Esophagus (tissue), 2 donors: ENCODE measurements at regions not wholly inside any gene's neighbourhood (a gene's known extent, or its start where the extent isn't known, plus 50 kb on each side); places are given as distances from the start of the nearest gene placed in this dataset.
"Not testable (repeated sequence)": the region's sequence is repeated elsewhere in the genome, so short reads cannot be mapped to it uniquely, and the experiment has no call there.

Experiments
- H3K27ac ChIP-seq, 2 donors: one replicate each; pipeline ENCODE4 v1.5.1; 2013; ENCODE audit warnings: low read depth in 2 of 2, mild to moderate bottlenecking in 2 of 2, inconsistent platforms in 1 of 2, low read length in 1 of 2, moderate library complexity in 1 of 2
- H3K27me3 ChIP-seq, 2 donors: one replicate each; pipeline ENCODE4 v1.6.1; 2013; ENCODE audit warnings: low read length in 2 of 2, control low read depth in 1 of 2, mild to moderate bottlenecking in 1 of 2; ENCODE audit not compliant: insufficient read depth in 2 of 2, control insufficient read depth in 1 of 2
- H3K36me3 ChIP-seq, 2 donors: one replicate each; pipeline ENCODE4 v1.6.1; 2013; ENCODE audit warnings: low read length in 1 of 2; ENCODE audit not compliant: control insufficient read depth in 2 of 2, insufficient read depth in 2 of 2
- H3K4me1 ChIP-seq, 2 donors: one replicate each; pipeline ENCODE4 v1.6.1; 2013; ENCODE audit warnings: low read length in 1 of 2; ENCODE audit not compliant: control insufficient read depth in 2 of 2, insufficient read depth in 2 of 2
- H3K4me3 ChIP-seq, 2 donors: one replicate each; pipeline ENCODE4 v1.5.1; 2013; ENCODE audit warnings: low read length in 2 of 2, mild to moderate bottlenecking in 2 of 2, low read depth in 1 of 2, moderate library complexity in 1 of 2
- H3K9me3 ChIP-seq, 2 donors: one replicate each; pipeline ENCODE4 v1.6.1; 2013; ENCODE audit warnings: mild to moderate bottlenecking in 2 of 2, low read depth in 1 of 2, low read length in 1 of 2, moderate library complexity in 1 of 2; ENCODE audit not compliant: control insufficient read depth in 2 of 2, insufficient read depth in 1 of 2
- WGBS, 2 donors: extraction: QIAGEN DNeasy Blood & Tissue Kit; methylation state at CpG; one replicate each; pipeline ENCODE4 v1.1.7; 2013; 5-methylcytosine and 5-hydroxymethylcytosine counted together
- donor health status: healthy with polysubstance abuse.
- donor health status: Bipolar disorder and iron deficiency.

- Histone ChIP-seq H3K27ac (no peak overlapping the region), H3K27me3 (no peaks in the 10 kb centered on the region), H3K4me3 (no peak overlapping the region), H3K4me1 (no peaks in the 10 kb centered on the region), H3K9me3 (no peaks in the 10 kb centered on the region), H3K36me3 (no peaks in the 10 kb centered on the region)
Measured at GRCh38 chr2:180790891-180791290, 189.5 kb upstream of the UBE2E3 start.

DNA sequence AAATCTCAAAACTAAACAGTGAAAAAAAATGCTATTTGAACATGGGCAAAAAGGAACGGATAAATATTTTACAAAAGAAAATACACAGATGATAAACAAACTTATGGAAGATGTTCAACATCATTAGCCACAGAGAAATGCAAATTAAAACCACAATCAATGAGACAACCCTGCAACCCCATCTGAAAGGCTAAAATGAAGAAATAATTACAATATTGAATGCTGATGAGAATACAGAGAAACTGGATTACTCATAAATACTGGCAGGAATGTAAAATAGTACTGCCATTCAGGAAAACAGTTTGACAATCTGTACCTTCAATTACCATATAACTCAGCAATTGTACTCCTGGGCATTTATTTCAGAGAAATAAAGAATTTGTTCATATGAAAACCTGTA lies 193.1 kb upstream of the UBE2E3 start:
- H3K27me3 ChIP-seq, result no peaks in the 10 kb centered on the region
- no peaks in the 10 kb centered on the region for H3K36me3 ChIP-seq
- H3K27ac ChIP-seq, result no peak overlapping the region
- WGBS, 2 donors, result 63 to 77% methylated on average over 1 of the region's 1 CpG
- no peak overlapping the region for H3K4me3 ChIP-seq
- no peaks in the 10 kb centered on the region for H3K4me1 ChIP-seq
- H3K9me3 ChIP-seq, result no peaks in the 10 kb centered on the region

- 60 to 77% methylated on average over 2 of the region's 2 CpGs for WGBS, 2 donors
Measured at GRCh38 chr2:180781276-180781675, 199.1 kb upstream of the UBE2E3 start.

GRCh38 chr2:180778291-180778690 lies 202.1 kb upstream of the UBE2E3 start:
- no peaks in the 10 kb centered on the region for H3K36me3 ChIP-seq
- H3K4me1 ChIP-seq, result no peaks in the 10 kb centered on the region

More at GRCh38 chr2:180781276-180781675, 199.1 kb upstream of the UBE2E3 start:
- no peak overlapping the region for H3K4me3 ChIP-seq
- no peak overlapping the region for H3K27ac ChIP-seq
- no peaks in the 10 kb centered on the region for H3K4me1 ChIP-seq
- H3K9me3 ChIP-seq, result no peaks in the 10 kb centered on the region
- H3K36me3 ChIP-seq, result no peaks in the 10 kb centered on the region
- no peaks in the 10 kb centered on the region for H3K27me3 ChIP-seq

DNA sequence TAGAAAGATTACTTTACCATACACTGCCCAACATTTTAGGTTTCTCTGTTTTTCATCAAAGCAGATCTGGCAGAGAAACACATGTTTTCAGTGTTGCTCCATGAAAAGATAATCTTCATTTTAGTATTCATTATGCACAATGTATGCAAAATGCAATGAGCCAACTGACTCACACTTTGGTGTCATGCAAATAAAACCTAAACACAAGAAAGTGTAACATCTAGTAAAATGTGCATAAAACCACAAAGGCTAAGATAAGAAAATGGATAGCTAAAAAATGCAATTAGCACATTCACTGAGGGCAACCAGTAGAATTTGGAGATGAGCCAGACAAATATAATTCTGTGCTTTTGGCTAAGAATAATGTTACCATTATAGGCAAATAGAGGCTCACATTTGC lies 203.5 kb upstream of the UBE2E3 start:
- Histone ChIP-seq H3K27ac (no peak overlapping the region), H3K27me3 (no peaks in the 10 kb centered on the region), H3K9me3 (no peaks in the 10 kb centered on the region), H3K36me3 (no peaks in the 10 kb centered on the region), H3K4me3 (no peak overlapping the region), H3K4me1 (no peaks in the 10 kb centered on the region)

More at GRCh38 chr2:180778291-180778690, 202.1 kb upstream of the UBE2E3 start:
- Histone ChIP-seq H3K4me3 (no peak overlapping the region), H3K27ac (no peak overlapping the region), H3K9me3 (no peaks in the 10 kb centered on the region), H3K27me3 (no peaks in the 10 kb centered on the region)
- WGBS, 2 donors, result 93% methylated on average over 5 of the region's 5 CpGs

DNA sequence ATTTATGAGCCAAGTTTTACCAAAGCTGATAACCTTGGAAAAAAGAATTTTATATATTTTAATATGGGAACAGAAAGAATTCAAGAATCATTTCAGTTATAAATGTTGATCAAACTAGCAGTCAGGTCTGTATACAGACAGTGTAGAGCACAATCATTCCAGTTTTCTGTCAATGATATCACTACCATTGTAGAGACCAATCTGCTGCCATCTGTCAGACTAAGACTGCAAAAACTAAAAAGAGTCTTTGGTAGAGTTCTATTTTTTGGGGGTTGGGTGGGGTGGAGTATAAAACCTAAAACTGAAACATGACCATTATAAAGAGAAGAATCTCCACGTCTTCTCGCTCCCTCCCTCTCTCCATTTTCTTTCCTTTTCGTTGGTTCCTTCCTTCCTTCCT lies 204.7 kb upstream of the UBE2E3 start:
- H3K27me3 ChIP-seq, result no peaks in the 10 kb centered on the region
- no peaks in the 10 kb centered on the region for H3K4me1 ChIP-seq
- WGBS, 2 donors, result 83 to 84% methylated on average over 3 of the region's 3 CpGs
- no peak overlapping the region for H3K4me3 ChIP-seq
- H3K36me3 ChIP-seq, result no peaks in the 10 kb centered on the region
- no peaks in the 10 kb centered on the region for H3K9me3 ChIP-seq
- no peak overlapping the region for H3K27ac ChIP-seq

GRCh38 chr2:180765316-180765715 lies 215.1 kb upstream of the UBE2E3 start:
- not testable (repeated sequence) for H3K9me3 ChIP-seq

GRCh38 chr2:180763263-180763989 lies 217.0 kb upstream of the UBE2E3 start:
- H3K4me1 ChIP-seq, result no peaks in the 10 kb centered on the region
- no peak overlapping the region for H3K27ac ChIP-seq
- no peak overlapping the region for H3K4me3 ChIP-seq
- WGBS, 2 donors, result 61 to 62% methylated on average over 2 of the region's 2 CpGs
- H3K9me3 ChIP-seq, result no peaks in the 10 kb centered on the region
- H3K27me3 ChIP-seq, result no peaks in the 10 kb centered on the region
- H3K36me3 ChIP-seq, result no peaks in the 10 kb centered on the region

More at GRCh38 chr2:180765316-180765715, 215.1 kb upstream of the UBE2E3 start:
- H3K4me1 ChIP-seq, H3K36me3 ChIP-seq, H3K27me3 ChIP-seq, H3K4me3 ChIP-seq, H3K27ac ChIP-seq: not testable (repeated sequence)
- 82 to 83% methylated on average over 6 of the region's 6 CpGs for WGBS, 2 donors

- WGBS, 2 donors, result 57 to 64% methylated on average over 5 of the region's 5 CpGs
- no peak overlapping the region for H3K4me3 ChIP-seq
- no peaks in the 10 kb centered on the region for H3K36me3 ChIP-seq
- no peaks in the 10 kb centered on the region for H3K4me1 ChIP-seq
- no peaks in the 10 kb centered on the region for H3K27me3 ChIP-seq
- H3K27ac ChIP-seq, result no peak overlapping the region
- no peaks in the 10 kb centered on the region for H3K9me3 ChIP-seq
Measured at GRCh38 chr2:180761224-180761623, 219.2 kb upstream of the UBE2E3 start.

DNA sequence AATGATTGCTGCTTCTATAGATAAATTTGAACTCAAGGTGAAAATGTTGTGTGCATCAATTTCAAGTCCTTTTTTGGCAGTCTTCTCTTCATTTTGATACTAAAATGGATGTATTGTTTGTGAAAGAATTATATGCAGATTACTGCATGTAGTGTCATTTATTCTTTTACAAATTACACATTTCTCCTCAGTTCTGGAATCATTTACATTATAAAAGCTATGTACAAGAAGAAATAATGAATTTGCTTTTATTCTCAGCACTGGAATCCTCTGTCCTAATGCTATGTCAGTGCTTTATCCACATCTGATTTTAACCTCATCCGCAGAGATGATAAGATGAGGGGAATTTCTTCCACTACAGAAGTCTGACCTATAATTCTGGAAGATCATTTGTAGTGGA lies 220.8 kb upstream of the UBE2E3 start:
- WGBS, 2 donors, result 95 to 97% methylated on average over 1 of the region's 1 CpG
- no peak overlapping the region for H3K4me3 ChIP-seq
- no peaks in the 10 kb centered on the region for H3K36me3 ChIP-seq
- no peaks in the 10 kb centered on the region for H3K9me3 ChIP-seq
- no peaks in the 10 kb centered on the region for H3K4me1 ChIP-seq
- no peak overlapping the region for H3K27ac ChIP-seq
- H3K27me3 ChIP-seq, result no peaks in the 10 kb centered on the region
